HepG2 (cell line): ENCODE measurements at regions not wholly inside any gene's neighbourhood (a gene's known extent, or its start where the extent isn't known, plus 50 kb on each side); places are given as distances from the start of the nearest gene placed in this dataset.

Experiments used
- CEBPG ChIP-seq: IDR thresholded peaks from 2 replicates; pipeline ENCODE4 v1.6.1; 2016
- FIP1L1 ChIP-seq: fragments of 200-400 bp; formaldehyde crosslinking; IDR thresholded peaks from 2 replicates; pipeline ENCODE4 v1.6.1; 2018; ENCODE audit warnings: low read depth, mild to moderate bottlenecking, low read length, moderate library complexity, borderline replicate concordance; ENCODE audit not compliant: insufficient read depth
- FOXM1 ChIP-seq: sonication (generic); formaldehyde crosslinking; IDR thresholded peaks from 2 replicates; pipeline ENCODE4 v1.5.0; 2020; ENCODE audit warnings: missing genetic modification reagents
- GZF1 ChIP-seq: sonication (generic); formaldehyde crosslinking; IDR thresholded peaks from 2 replicates; pipeline ENCODE4 v1.5.1; 2020; ENCODE audit warnings: mild to moderate bottlenecking, missing genetic modification reagents
- KAT2B ChIP-seq: fragments of 150-350 bp; IDR thresholded peaks from 2 replicates; pipeline ENCODE4 v1.6.1; 2014; ENCODE audit warnings: low read depth, low read length, borderline replicate concordance
- NFYB ChIP-seq: sonication (generic); formaldehyde crosslinking; IDR thresholded peaks from 2 replicates; pipeline ENCODE4 v1.4.0; 2020; ENCODE audit warnings: missing genetic modification reagents
- POLR2A ChIP-seq, 2 experiments: IDR thresholded peaks; 2 replicates each; pipeline ENCODE4 v1.6.1; 2011; ENCODE audit warnings: low read depth in 2 of 2, low read length in 2 of 2, mild to moderate bottlenecking in 1 of 2, moderate library complexity in 1 of 2; ENCODE audit not compliant: insufficient read depth in 1 of 2
- RAD21 ChIP-seq: fragments of 450-650 bp; formaldehyde crosslinking; IDR thresholded peaks from 2 replicates; pipeline ENCODE4 v1.5.0; 2020; ENCODE audit warnings: mild to moderate bottlenecking
- RARA ChIP-seq: IDR thresholded peaks from 2 replicates; pipeline ENCODE4 v1.6.1; 2016; ENCODE audit warnings: missing genetic modification reagents, missing compliant biosample characterization
- TGIF2 ChIP-seq: IDR thresholded peaks from 2 replicates; pipeline ENCODE4 v1.6.1; 2016; ENCODE audit warnings: control low read depth, missing compliant biosample characterization
- ZBTB8A ChIP-seq: sonication (generic); formaldehyde crosslinking; IDR thresholded peaks from 2 replicates; pipeline ENCODE4 v1.4.0; 2020; ENCODE audit warnings: mild to moderate bottlenecking, low read depth, missing genetic modification reagents, borderline replicate concordance
- TF ChIP-seq, protein P1 (sequence below): sonication (generic); formaldehyde crosslinking; IDR thresholded peaks from 2 replicates; pipeline ENCODE4 v1.5.0; 2020; ENCODE audit warnings: mild to moderate bottlenecking, missing genetic modification reagents, moderate library complexity
- TF ChIP-seq, protein P2 (sequence below): sonication (generic); formaldehyde crosslinking; IDR thresholded peaks from 2 replicates; pipeline ENCODE4 v1.4.0; 2020; ENCODE audit warnings: missing genetic modification reagents
- TF ChIP-seq, protein P3 (sequence below): sonication (generic); formaldehyde crosslinking; IDR thresholded peaks from 2 replicates; pipeline ENCODE4 v1.4.0; 2020; ENCODE audit warnings: missing genetic modification reagents

DNA sequence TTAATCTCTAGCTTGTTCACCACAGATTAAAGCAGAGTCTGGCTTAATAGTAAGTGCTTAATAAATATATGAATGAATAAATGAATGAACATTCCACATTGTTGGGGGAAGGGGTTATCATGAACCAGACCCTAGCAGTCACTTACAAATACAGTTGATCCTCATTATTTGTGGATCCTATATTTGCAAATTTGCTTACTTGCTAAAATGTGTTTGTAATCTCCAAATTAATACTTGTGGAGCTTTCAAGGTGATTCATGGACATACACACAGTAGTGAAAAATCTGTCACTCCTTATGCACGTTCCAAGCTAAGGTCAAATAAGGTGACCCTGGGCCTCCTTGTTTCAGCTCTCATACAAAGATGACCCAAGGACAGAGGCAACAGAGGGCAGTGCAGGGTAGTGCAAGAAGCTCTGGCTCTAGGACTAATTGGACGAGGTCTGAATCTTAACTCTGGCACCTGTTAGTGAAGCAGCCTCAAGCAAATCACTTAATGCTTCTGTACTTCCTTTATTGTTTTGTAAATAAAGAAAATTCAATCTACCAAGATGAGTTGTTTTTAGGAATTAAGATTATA is 112.8 kb upstream of the C2CD4B start:
- no peak for TF ChIP-seq KAT2B
- TF ChIP-seq CEBPG (CRISPR knock-in tag) = no peak
- no peak for TF ChIP-seq POLR2A (IDR thresholded peaks at IDR 0.05; ENCODE audit: insufficient read depth in 1 of 2, low read depth in 2 of 2, low read length in 2 of 2)
- TF ChIP-seq FOXM1 (CRISPR knock-in tag) = no peak
- TF ChIP-seq NFYB = no peak
- TF ChIP-seq, protein P1, sequence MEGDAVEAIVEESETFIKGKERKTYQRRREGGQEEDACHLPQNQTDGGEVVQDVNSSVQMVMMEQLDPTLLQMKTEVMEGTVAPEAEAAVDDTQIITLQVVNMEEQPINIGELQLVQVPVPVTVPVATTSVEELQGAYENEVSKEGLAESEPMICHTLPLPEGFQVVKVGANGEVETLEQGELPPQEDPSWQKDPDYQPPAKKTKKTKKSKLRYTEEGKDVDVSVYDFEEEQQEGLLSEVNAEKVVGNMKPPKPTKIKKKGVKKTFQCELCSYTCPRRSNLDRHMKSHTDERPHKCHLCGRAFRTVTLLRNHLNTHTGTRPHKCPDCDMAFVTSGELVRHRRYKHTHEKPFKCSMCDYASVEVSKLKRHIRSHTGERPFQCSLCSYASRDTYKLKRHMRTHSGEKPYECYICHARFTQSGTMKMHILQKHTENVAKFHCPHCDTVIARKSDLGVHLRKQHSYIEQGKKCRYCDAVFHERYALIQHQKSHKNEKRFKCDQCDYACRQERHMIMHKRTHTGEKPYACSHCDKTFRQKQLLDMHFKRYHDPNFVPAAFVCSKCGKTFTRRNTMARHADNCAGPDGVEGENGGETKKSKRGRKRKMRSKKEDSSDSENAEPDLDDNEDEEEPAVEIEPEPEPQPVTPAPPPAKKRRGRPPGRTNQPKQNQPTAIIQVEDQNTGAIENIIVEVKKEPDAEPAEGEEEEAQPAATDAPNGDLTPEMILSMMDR (CRISPR knock-in tag) = peak; percentile 23; the same call in 1 of the 2 replicates
- no peak for TF ChIP-seq TGIF2 (CRISPR knock-in tag)
- TF ChIP-seq, protein P2, sequence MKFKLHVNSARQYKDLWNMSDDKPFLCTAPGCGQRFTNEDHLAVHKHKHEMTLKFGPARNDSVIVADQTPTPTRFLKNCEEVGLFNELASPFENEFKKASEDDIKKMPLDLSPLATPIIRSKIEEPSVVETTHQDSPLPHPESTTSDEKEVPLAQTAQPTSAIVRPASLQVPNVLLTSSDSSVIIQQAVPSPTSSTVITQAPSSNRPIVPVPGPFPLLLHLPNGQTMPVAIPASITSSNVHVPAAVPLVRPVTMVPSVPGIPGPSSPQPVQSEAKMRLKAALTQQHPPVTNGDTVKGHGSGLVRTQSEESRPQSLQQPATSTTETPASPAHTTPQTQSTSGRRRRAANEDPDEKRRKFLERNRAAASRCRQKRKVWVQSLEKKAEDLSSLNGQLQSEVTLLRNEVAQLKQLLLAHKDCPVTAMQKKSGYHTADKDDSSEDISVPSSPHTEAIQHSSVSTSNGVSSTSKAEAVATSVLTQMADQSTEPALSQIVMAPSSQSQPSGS (CRISPR knock-in tag) = no peak
- TF ChIP-seq GZF1 = no peak
- TF ChIP-seq RAD21 (CRISPR knock-in tag) = no peak
- no peak for TF ChIP-seq ZBTB8A (CRISPR knock-in tag)
- no peak for TF ChIP-seq RARA
- TF ChIP-seq FIP1L1 = no peak
- TF ChIP-seq, protein P3, sequence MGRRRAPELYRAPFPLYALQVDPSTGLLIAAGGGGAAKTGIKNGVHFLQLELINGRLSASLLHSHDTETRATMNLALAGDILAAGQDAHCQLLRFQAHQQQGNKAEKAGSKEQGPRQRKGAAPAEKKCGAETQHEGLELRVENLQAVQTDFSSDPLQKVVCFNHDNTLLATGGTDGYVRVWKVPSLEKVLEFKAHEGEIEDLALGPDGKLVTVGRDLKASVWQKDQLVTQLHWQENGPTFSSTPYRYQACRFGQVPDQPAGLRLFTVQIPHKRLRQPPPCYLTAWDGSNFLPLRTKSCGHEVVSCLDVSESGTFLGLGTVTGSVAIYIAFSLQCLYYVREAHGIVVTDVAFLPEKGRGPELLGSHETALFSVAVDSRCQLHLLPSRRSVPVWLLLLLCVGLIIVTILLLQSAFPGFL (CRISPR knock-in tag) = no peak
